ENCODE measurements at regions not wholly inside any gene's neighbourhood (a gene's known extent, or its start where the extent isn't known, plus 50 kb on each side); places are given as distances from the start of the nearest gene placed in this dataset.
"Not testable (repeated sequence)": the region's sequence is repeated elsewhere in the genome, so short reads cannot be mapped to it uniquely, and the experiment has no call there.

DNA sequence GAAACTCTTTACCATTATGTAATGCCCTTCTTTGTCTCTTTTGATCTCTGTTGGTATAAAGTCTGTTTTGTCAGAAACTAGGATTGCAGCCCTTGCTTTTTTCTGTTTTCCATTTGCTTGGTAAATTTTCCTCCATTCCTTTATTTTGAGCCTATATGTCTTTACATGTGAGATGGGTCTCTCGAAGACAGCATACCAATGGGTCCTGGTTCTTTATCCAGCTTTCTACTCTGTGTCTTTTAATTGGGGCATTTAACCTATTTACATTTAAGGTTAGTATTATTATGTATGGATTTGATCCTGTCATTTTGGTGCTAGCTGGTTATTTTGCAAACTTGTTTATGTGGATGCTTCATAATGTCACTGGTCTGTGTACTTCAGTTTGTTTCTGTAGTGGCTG, 191.3 kb downstream of the S1PR1 start:
- not testable (repeated sequence) for DNase-seq (ENCODE audit: low read depth)

DNA sequence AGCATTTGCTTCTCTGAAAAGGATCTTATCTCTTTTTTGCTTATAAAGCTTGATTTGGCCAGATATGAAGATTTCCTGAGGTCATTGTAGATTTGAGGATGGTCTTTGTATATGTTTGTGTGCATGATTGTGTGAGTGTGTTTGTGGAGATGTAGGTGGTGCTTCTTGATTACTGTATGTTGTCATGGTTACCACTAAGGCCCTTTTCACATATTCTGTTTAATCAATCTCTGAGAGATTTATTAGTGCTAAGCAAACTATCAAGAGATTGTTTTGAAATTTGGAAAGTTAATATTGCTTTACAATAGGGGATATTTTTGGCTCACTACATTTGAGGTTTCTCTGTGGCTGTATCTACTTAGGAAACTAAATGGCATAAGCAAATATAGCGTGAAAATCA, 191.7 kb downstream of the S1PR1 start:
- no peak for DNase-seq (ENCODE audit: low read depth)

DNA sequence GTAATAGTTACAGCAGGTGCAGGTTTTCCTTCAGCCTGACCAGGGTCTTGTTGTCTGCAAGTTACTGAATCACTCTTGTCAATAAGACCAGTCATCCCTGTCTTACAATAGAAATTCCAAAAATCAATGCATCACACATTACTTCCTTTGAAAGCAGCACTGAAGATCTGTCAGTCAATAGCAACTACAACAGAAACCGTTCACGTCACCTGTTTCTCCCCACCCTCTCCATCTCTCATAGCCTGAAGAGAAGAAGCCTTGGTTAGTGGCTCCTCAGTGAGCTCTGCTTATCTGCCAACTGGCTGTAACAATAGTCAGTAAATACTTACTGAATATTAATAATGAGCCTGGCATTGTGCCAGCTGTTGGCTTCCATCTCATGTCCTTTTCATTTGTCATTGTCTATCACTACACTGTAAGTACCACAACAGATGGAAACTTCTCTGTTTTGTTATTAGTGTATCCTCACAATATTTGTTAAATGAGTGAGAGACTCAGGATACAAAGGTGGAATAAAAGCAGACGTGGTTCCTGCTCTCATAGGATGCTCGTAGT, 195.2 kb downstream of the S1PR1 start:
- no peak for DNase-seq (ENCODE audit: low read depth)

DNA sequence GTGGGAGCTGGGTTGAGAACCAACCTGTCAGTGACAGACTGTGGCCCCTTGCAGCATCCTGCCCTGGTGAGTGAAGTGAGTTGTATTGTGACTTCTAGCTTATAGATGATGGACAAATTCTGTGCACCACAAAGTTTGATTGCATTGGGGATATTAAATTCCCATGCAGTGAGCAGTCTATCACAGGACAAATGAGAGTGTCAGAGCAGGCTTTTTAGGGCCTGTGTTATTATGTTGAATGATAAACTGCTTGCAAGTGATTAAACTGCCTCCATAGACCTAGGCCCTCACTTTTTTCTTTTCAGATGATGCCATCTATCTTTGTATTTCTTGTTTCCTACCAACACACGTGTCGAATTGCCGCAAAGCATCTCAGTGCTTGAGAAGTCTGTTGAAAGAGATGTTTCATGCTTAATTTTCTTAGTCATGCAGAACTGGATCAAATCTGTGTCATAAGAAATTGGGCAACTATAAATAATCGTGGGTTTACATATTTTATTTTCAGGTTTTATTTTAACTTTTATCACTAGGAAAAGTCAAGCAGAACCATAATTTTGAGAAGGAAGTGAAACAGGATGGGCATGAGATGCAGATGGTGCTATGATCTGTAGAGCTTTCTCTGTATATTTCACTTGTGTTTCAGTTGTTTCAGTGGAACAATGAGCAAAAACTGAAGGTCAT, 199.2 kb downstream of the S1PR1 start:
- no peak for DNase-seq (ENCODE audit: low read depth)

DNA sequence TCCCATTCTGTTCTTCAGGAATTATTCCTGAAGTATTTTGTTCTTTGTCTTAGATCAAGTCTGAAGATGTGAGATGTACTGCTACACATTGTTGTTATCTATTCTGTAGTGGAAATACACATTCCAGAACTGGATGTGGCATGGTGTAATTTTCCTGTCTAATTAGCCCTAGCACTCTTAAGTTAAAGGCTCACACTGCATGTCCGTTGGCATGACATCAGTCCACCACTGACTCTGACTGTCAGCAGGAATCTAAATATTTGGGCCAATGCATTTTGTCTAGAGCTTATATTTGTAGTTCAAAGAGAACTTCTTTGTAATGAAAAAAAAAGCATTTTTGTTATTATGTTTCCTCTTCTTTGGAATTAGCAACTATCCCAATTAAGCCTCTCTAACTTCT, 201.0 kb downstream of the S1PR1 start:
- no peak for DNase-seq (ENCODE audit: low read depth)

DNA sequence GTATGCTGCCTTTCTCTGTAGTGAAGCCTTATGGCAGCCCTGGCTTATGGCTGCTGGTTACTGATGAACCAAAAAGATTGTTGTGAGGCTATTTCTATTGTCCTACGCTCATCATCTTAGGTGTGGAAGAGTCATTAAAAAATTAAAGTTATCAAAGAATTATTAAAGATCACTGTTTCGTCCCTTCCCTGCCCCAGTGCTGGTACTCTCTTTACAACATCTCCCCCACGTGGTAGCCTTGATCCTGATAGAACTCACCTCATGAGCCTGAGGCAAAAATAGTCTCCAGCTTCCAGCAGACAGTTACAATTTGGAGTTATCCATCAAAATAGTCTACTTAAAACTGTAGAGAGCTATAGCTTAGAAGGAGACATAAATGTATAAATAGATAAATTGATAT, 201.5 kb downstream of the S1PR1 start:
- DNase-seq (ENCODE audit: low read depth): no peak

DNA sequence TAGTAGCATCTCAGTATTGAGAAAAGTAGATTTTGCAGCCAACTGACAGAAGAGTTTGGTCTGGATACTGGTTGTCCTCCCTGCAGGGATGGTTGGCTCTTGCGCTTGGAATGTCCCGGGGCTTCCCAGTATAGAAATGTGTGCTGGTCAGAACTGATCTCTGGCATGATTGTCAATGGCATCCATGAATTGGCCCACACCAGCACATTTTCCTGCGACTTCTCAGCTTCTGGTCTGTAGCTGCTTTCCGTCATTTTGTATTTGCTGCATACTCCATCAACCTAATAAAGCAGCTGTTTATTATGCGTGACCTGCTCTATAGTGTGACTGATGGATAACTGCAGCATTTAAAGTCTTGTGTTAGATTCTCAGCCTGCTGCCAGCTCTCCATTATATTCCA, 203.7 kb downstream of the S1PR1 start:
- DNase-seq (ENCODE audit: low read depth): no peak

DNA sequence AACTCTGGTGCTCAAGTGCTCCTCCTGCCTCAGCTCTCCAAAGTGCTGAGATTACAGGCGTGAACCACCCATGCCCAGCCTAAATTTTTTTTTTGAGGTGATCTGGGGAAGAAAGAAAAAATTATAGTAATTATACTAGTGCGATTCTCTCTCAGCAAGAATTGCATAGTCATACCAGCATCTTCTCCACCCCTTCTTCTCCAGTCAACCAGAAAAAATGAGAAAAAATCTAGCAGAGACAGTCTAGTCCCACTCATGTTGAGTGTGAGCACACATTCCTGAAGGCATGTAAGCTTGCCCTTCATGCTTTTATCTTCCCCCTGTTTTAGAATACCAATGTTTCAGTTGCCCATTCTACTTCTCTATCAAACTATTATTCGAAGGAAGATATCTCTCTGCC, 207.6 kb downstream of the S1PR1 start:
- DNase-seq (ENCODE audit: low read depth): no peak

DNA sequence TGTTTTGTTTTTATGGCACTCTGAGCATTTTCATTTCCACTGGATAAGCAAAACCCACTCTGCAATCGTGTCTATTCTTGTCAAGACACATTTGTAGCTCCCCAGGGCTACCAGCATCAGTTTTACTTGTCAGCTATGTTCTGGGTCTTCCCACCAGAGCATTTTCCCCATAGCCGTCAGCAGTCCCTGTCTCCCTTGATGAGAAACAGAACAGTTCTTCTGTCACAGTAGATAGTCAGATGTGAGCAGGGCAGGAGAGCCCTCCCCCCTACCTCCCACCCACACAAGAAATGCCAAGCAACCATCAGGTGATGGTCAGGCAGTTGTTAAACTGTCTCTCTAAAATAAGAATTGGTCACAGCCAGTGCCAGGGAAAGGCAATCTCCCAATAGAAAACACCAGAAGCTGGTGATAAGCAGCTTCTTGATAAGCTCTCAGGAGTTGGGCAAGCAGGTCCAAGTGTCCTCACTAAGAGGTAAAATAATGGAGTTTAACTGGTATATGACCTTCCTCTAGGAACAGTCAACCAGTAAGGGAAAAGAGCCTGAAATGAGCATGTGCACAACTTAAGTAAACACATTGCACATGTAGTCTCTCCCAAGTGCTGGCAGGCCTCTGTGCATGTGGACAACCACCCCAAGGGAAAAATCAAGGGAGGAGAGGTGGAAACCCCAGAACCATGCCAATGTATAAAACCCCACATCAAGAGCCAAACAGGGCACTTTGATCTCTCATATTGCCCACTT, 208.2 kb downstream of the S1PR1 start:
- DNase-seq (ENCODE audit: low read depth): no peak

DNA sequence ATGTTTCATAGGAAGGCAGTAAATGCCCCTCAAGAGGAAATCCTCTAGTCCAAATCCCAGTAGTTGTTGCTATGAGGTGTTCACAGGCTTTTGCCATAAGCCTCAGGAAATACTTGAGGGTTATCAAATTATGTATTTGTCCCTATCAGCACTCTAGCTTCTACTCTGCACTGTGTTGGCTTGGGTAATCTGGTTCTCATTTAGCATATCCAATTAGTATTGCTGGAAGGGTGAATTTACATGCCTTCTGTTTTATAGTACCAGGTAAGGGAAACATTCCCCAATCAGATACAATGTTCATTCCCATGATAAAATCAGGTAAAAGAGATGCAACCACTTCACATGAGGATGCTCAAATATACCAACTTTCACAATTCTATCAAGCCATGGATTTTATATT, 211.2 kb downstream of the S1PR1 start:
- DNase-seq (ENCODE audit: low read depth): no peak

DNA sequence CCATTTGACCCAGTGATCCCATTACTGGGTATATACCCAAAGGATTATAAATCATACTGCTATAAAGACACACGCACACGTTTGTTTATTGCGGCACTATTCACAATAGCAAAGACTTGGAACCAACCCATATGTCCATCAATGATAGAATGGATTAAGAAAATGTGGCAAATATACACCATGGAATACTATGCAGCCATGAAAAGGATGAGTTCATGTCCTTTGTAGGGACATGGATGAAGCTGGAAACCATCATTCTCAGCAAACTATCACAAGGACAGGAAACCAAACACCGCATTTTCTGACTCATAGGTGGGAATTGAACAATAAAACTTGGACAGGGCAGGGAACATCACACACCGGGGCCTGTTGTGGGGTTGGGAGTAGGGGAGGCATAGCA, 213.9 kb downstream of the S1PR1 start:
- not testable (repeated sequence) for DNase-seq (ENCODE audit: low read depth)

DNA sequence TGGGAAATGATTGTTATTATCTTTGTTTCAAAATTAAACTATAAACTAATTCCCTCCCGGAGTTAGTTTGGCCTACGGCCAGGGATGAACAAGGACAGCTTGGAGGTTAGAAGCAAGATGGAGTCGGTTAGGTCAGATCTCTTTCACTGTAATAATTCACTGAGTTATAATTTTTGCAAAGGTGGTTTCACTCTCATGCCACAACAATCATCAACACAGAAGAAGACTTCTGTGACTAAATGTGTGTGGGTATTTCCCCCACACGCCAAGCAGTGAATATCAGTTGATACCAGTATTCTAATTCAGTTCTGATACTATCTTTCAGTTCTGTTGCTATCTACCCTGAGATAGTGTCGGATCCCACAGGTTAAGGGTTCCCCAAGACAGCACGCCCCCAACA, 215.1 kb downstream of the S1PR1 start:
- DNase-seq (ENCODE audit: low read depth): no peak

DNA sequence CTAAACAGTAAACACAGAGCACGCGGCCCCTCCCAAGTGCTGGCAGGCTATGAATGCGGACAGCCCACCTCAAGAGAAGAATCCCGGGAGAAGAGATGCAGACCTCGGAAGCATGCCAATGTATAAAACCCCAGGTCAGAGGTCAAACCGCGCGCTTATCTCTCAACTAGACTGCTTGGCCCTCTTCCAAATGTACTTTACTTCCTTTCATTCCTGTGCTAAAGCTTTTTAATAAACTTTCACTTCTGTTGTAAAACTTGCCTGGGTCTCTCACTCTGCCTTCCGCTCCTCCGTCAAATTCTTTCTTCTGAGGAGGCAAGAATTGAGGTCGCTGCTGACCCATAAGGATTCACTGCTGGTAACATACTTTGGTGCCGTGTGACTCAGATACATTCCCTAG, 216.0 kb downstream of the S1PR1 start:
- no peak for DNase-seq (ENCODE audit: low read depth)

DNA sequence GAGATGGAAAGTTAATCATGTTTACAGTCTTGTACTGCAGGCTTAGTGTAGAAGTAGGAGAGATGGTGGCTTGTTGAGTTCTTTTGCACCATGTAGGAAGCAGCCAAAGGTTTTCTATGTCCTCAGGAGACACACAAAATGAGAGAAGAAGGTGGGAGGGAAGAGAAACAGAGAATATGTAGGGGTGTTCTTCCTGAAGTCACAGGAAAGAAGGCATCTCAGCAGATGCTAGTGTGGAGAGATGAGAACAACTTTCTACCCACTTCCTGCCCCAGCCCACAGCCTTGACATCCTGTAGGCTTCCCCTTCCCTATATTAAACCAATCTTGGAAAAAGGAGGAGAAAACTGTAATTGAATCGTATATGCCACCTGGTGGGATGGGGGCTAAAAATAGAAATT, 217.0 kb downstream of the S1PR1 start:
- DNase-seq (ENCODE audit: low read depth): no peak

DNA sequence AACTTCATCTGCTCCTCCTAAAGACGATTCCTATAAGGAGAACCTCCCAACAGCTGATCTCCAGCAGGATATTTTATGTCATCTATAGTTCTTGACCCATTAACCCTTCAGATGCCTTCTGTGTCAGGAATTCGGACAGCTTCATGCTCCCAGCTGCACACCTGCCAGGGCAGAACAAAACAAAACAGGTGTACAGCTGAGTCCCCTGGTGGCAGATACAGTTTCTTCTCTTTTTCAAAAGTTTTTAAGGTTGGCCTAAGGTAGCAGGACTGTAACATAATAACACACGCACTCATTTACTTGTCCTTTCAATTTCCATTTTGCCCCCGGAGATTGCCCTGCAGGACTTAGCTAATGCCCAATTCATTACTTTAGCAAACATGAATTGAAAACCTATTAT, 218.3 kb downstream of the S1PR1 start:
- no peak for DNase-seq (ENCODE audit: low read depth)

DNA sequence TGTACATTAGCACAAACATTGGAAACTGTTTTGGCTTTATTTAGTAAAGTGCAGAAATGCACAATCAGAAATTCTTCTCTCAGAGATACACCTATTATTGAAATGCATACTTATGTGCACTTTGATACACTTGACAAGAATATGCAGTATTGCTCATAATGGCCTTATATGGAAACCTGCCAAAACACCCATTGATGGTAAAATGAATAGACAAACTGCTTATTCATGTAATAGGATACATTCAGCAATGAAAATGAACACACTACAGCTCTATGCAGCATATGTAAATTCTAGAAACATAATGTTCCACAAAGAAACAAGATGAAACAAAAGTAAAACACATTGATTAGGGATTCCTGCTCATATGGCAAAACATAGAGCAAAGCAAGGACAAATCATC, 223.9 kb downstream of the S1PR1 start:
- DNase-seq (ENCODE audit: low read depth): no peak

DNA sequence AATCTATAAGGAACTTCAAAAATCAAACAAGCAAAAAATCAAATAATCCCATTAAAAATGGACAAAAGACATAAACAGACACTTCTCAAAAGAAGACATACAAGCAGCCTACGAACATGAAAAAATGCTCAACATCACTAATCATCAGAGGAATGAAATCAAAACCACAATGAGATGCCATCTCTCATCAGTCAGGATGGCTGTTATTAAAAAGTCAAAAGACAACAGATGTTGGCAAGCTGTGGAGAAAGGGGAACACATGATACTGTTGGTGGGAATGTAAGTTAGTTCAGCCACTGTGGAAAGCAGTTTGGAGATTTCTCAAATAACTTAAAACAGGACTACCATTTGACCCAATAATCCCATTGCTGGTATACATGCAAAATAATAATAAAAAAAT, 226.4 kb downstream of the S1PR1 start:
- no peak for DNase-seq (ENCODE audit: low read depth)

DNA sequence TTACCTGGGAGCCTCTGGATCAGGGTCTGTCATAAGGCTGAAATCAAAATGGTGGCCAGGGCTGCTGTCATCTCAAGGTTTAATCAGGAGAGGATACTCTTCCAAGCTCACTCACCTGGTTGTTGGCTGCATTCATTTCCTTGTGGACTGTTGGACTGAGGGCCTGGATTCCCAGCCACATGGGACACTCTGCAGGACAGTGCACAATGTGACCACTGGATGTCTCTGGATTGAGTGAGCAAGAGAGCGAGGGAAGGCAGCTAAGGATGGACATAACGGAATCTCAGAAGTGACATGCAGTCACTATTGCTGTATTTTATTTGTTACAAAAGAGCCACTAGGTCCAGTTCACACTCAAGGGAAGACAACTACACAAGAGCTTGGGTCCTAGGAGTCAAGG, 229.1 kb downstream of the S1PR1 start:
- no peak for DNase-seq (ENCODE audit: low read depth)

DNA sequence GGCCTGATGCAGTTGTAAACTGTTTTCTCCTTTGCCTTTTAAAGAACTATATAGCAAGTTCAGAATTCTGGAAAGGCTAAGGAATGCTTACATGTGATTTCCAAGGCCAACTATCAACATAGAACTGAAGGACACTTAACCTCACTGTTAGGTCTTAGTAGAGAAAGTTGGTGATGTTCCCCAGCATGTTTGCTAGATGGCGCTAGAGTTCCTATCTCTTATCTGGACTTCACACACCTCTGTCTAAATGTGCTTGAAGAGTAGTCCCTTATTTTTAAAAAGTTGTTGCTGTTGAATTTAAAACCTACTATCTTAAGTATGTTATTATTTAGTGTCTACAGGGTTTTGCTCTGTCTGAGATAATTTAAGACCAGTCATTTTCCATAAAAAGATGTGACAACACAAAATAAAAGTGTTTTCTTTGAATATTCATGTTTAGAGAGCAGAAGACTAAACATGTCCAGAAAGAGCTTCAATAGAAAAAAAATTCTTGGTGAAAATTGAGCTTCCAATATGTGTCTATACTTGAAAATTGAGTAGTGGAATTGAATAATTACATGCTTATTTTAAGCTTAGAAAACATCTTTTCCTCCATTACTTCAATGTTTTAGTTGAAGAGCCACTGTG, 237.3 kb downstream of the S1PR1 start:
- no peak for DNase-seq (ENCODE audit: low read depth)

DNA sequence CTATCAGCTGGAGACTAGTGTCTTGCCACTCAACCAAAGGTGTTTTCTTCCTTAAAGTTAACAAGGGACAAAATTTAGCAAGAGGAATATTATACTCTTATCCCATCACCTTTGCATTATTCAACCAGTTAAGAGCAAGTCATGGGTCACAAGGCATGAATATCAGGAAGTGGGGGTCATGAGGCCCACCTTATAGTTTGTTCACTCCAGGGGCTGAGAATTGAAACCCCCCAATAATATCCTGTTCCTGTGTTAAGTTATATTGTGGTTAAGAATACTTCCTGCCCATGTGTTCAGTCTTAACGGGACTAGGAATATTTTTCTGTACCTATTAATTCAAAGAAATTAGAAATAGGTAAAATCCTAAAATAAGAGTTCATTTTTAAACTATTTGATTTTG, 239.7 kb downstream of the S1PR1 start:
- no peak for DNase-seq (ENCODE audit: low read depth)

DNA sequence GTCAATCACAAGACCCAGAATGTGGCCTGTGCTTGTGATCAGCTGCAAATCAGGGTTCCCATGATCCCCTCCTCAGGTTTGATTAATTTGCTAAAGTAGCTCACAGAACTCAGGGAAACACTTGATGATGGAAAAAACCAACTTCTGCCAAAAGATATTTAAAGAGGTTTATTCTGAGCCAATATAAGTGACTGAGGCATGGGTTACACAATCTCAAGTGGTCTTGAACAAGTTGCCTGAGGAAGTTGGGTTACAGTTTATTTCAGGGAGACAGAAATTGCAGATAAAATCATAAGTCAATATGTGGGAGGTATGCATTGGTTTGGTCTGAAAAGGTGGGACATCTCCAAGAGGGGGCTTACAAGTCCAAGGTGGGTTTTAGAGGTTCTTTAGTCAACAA, 243.1 kb downstream of the S1PR1 start:
- no peak for DNase-seq (ENCODE audit: low read depth)

DNA sequence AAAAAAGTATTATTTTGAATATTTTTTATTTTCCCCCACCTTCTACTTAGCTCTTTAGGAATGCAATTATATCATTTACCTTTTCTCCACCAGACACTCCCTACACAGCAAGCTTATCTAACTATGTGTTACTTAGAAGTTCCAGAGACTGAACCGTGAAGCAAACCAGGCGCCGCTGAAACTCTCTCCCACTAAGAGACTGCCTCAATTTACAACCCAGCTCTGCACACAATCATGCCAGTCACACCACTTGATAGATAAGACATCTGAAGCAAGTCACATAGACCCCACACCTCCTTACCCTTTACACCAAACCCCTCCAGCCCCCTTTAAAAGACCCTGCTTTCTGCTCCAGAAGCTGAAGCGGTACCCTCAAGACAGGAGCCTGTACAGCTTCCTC, 245.5 kb downstream of the S1PR1 start:
- DNase-seq (ENCODE audit: low read depth): no peak

DNA sequence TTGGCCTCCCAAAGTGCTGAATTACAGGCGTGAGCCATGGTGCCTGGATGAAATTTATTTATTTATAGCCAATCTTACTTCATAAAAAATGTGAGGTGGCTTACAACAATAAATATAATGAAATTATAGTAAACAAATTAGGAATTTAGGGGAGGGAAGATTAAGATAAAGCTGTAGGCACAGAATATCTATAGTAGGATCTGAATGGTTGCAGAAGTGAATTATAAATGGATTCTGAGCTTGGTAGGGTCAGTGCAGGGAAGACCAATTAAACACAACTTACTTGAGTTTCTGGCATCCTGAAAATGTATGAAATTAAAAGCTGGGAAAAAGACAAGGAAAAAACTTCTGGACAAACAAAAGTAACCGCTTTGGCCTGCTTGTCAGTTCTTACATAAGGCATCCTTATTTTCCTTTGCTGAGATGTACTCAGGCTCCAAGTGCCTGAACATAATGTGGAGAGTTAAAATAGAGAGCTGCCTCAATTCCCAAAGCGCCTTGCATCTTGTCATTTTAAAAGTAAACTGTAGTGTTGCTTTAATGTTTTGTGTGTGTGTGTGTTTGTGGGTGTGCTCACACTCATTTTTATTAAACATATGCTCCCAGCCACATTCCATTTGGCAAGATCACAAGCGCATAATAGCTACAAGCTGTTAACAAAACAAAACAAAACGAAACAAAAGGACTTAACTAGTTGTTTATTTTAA, 247.3 kb downstream of the S1PR1 start:
- DNase-seq (ENCODE audit: low read depth): no peak
